Astrocyte of the cerebellum (primary cell): ENCODE measurements at regions not wholly inside any gene's neighbourhood (a gene's known extent, or its start where the extent isn't known, plus 50 kb on each side); places are given as distances from the start of the nearest gene placed in this dataset.

Source experiments
- DNase-seq: peaks from one replicate; pipeline ENCODE4 v3.0.0-alpha.2; 2011; ENCODE audit warnings: low read depth
- H3K4me3 ChIP-seq: 2 replicates; pipeline ENCODE4 v1.5.1; 2011; ENCODE audit warnings: mild to moderate bottlenecking, low read depth, low read length, moderate library complexity
- in situ Hi-C: cut with HindIII; loops from 2 replicates; pipeline ENCODE4 v1.10.0; 2017; ENCODE audit warnings: low sequenced_read_pairs
- TF ChIP-seq, protein P1 (sequence below): IDR thresholded peaks from 2 replicates; pipeline ENCODE4 v1.5.1; 2012; ENCODE audit warnings: low read length, low read depth, moderate library complexity, mild to moderate bottlenecking; ENCODE audit errors: missing control alignments

DNA sequence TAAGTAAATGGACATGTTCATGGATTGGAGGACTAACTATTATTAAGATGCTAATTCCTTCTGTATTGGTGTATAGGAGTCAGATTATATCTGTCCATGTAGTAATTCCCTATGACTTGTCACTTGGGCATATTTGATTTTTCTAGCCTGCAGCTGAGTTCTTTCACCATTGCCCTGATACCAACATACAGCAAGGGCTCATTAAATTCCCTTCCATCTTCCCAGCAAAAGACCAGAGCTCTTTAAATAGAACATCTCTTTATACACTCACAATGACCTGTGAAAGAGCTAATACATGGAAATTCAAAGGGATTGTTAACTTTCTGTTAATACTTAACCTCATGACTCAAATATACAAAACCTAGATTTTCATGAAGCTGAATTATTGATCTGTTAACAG is 492.3 kb upstream of the VRK2 start:
- in situ Hi-C loops = no loop called here
- DNase-seq = no peak
- no peak overlapping the region for H3K4me3 ChIP-seq
- TF ChIP-seq, protein P1, sequence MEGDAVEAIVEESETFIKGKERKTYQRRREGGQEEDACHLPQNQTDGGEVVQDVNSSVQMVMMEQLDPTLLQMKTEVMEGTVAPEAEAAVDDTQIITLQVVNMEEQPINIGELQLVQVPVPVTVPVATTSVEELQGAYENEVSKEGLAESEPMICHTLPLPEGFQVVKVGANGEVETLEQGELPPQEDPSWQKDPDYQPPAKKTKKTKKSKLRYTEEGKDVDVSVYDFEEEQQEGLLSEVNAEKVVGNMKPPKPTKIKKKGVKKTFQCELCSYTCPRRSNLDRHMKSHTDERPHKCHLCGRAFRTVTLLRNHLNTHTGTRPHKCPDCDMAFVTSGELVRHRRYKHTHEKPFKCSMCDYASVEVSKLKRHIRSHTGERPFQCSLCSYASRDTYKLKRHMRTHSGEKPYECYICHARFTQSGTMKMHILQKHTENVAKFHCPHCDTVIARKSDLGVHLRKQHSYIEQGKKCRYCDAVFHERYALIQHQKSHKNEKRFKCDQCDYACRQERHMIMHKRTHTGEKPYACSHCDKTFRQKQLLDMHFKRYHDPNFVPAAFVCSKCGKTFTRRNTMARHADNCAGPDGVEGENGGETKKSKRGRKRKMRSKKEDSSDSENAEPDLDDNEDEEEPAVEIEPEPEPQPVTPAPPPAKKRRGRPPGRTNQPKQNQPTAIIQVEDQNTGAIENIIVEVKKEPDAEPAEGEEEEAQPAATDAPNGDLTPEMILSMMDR = no peak

DNA sequence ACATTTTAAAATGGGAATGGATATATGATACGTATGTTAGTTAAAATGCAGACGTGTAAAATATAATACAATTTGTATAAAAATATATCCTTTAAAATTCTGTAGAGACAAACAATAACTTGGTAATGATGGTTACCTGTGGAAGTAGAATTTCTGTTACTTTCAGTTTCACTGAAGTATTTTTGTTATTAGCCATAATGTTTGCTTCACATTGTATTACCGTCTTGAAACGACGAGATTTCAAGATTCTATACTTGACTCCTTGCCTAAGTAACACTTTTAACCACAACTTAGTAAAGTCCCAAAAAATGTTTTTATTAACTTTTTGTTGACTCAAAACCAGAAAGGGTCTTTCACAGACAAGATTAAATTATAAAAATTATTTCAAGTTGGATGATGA is 488.3 kb upstream of the VRK2 start:
- in situ Hi-C loops = no loop called here
- TF ChIP-seq, protein P1 = no peak
- H3K4me3 ChIP-seq = no peak overlapping the region
- no peak for DNase-seq

DNA sequence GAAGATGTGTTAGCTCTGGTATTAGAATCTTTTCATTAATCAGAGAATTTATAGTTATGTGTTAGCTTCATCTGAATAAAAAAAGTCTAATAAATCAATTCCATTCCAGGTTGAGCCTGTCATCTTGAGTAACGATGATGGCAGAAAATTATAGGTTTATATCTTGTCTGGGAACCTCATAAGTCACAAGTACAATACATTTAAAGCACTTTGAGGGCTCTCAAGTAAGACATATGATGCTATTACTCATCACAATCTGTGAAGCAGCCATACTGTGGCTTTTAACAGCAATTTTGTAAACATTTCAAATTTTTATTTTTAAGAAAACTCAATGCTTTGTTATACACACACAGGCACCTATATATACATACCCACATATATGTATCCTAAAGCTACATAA is 484.1 kb upstream of the VRK2 start:
- H3K4me3 ChIP-seq = no peak overlapping the region
- in situ Hi-C loops = no loop called here
- TF ChIP-seq, protein P1 = no peak
- DNase-seq = no peak

DNA sequence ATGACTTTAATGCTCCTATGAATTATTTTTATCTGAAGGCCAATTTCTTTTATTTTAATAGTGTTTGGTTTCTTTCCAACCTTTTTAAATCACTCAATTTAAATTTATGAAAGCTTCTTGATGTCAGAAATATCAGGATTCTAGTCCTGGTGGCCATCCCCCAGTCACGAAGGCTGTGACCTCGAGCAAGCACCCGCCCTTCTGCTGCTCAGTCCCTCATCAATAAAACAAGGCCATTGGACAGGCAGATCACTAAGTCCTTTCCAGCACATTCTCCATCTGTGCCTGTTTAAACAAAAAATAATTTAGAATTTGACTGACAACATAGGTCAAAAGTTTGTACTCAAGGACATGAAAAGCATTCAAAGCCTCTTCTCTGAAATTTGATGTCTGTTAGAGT is 483.6 kb upstream of the VRK2 start:
- TF ChIP-seq, protein P1 = no peak
- no peak overlapping the region for H3K4me3 ChIP-seq

DNA sequence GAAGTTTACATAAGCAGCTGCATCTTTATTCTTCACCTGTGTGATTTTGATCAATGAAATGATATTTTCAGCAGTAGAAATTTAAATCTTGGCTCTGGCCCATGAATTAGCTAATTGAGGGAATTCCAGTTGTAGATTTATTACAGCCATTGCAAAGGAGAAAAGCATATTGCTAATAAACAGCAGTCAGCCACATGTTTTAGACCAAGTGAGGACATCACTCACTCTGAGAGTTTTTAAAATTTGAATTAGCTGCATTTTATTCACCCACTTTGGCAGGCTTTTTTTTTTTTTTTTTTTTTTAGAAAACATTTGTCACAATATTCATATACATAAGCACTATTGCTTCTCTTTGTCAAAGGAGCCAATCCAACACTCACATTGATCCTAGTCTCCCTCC is 479.4 kb upstream of the VRK2 start:
- DNase-seq = no peak
- no peak overlapping the region for H3K4me3 ChIP-seq
- in situ Hi-C loops = no loop called here
- TF ChIP-seq, protein P1 = no peak

More for the DNA sequence above, 483.6 kb upstream of the VRK2 start:
- in situ Hi-C loops = no loop called here
- DNase-seq = no peak

DNA sequence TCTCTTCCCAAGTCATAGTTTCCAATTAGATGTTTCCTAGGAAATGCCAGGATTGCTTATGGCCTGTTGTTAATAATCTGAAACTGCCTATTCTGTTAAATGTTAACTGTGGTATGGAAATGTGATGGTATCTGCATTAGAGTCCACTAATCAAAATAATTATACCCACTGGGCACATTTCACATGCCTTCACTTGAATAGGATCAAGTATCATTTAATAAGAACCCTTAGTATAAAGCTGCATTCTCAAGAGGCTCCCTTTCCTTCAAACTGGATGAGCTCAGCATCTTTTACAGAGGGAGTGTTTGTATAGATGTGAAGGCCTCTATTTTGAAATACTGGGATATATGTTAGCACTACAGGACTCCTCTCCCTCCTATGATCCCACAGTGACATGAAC is 477.2 kb upstream of the VRK2 start:
- TF ChIP-seq, protein P1 = no peak
- in situ Hi-C loops = no loop called here
- no peak overlapping the region for H3K4me3 ChIP-seq
- DNase-seq = no peak

DNA sequence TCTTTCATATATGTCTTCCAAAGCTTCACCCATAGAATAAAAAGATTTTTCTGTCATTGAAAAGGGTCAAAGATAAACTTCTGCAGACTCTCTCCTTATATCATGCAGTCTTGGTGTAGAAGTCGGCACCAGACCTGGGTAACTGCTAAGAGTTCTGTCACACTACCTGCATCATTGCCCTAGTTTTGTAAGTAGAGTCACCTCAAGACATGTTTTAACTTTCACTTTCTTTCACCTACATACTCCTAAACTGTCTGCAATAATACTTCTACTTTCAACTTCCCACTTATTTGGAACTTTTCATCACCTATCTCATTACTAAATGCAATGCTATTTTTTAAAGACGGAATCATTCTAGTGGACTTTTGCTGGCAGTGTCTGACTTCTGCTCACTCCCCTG is 475.6 kb upstream of the VRK2 start:
- in situ Hi-C loops = no loop called here
- H3K4me3 ChIP-seq = no peak overlapping the region
- TF ChIP-seq, protein P1 = no peak
- DNase-seq = no peak
